ENCODE measurements at regions not wholly inside any gene's neighbourhood (a gene's known extent, or its start where the extent isn't known, plus 50 kb on each side); places are given as distances from the start of the nearest gene placed in this dataset.

GRCh38 chr20:48326434-48326691 lies 501.4 kb downstream of the PREX1 start:
- ChIA-PET CTCF (ENCODE audit: low intra/inter-chr PET ratio, low total read pairs) (no interaction called here), POLR2A (no interaction called here)
- no TSS peak for BruUV-seq (replicated peaks)
- Histone ChIP-seq H3K27me3 (ENCODE audit: control insufficient read depth in 1 of 2, insufficient read depth in 2 of 2, low read length in 2 of 2) (peaks cover 1 to 18% of the 10 kb centered on the region in 2 experiments; a peak in 4 of 5 replicates), H3K4me2 (ENCODE audit: low read depth, low read length) (no peak overlapping the region), H3K27ac (ENCODE audit: extremely low read length, insufficient read depth, low read length) (no peak overlapping the region), H3K79me2 (ENCODE audit: insufficient read depth, low read length) (no peaks in the 10 kb centered on the region), H3K36me3 (replicated peaks in 1 of 2; ENCODE audit: control insufficient read depth in 1 of 2, insufficient read depth in 2 of 2, low read length in 2 of 2) (no peaks in the 10 kb centered on the region), H3K4me1 (ENCODE audit: insufficient read depth, low read length) (no peaks in the 10 kb centered on the region), H2AFZ (ENCODE audit: low read length) (no peak overlapping the region), H3K9me3 (ENCODE audit: low read length) (no peaks in the 10 kb centered on the region), H3K9ac (ENCODE audit: insufficient read depth, low read depth, low read length) (no peak overlapping the region), H3K4me3 (replicated peaks in 1 of 3; ENCODE audit: insufficient read depth in 1 of 3, low read depth in 2 of 3, low read length in 3 of 3) (no peak overlapping the region), H4K20me1 (ENCODE audit: insufficient read depth, low read length) (no peaks in the 10 kb centered on the region)
- DNase-seq (ENCODE audit: low spot score) = no peak
- TF ChIP-seq SPEN (CRISPR knock-in tag; IDR thresholded peaks at IDR 0.05; ENCODE audit: low read depth) (no peak), DRAP1 (CRISPR knock-in tag; IDR thresholded peaks at IDR 0.05) (no peak), HMG20B (CRISPR knock-in tag; conservative IDR thresholded peaks at IDR 0.05) (no peak), ZSCAN31 (CRISPR knock-in tag; IDR thresholded peaks at IDR 0.05; ENCODE audit: low read depth) (no peak), ASH2L (IDR thresholded peaks at IDR 0.05; ENCODE audit: insufficient read length, low read depth, low read length) (no peak), ATAD3A (CRISPR knock-in tag; IDR thresholded peaks at IDR 0.05) (no peak), ZMYM4 (CRISPR knock-in tag; IDR thresholded peaks at IDR 0.05) (no peak), ZNF335 (CRISPR knock-in tag; IDR thresholded peaks at IDR 0.05) (no peak)
- peak; percentile 19; the same call in 1 of the 3 replicates for ATAC-seq
- intact Hi-C loops (cut with micrococcal nuclease; ENCODE audit: unreplicated experiment) = no loop called here
- no peak for FAIRE-seq
- in situ Hi-C loops (cut with HindIII; ENCODE audit: extremely low pct_ligation_motif_present, low pct_unique_long_range_greater_than_20kb) = no loop called here
- no CpG with 5 or more reads among the region's 4 CpGs for WGBS (ENCODE audit: low lambda C conversion rate)

- CTCF ChIA-PET (ENCODE audit: low intra/inter-chr PET ratio, low total read pairs) = no interaction called here
- WGBS (ENCODE audit: low lambda C conversion rate) = 50% methylated on average over 29 of the region's 31 CpGs
- no peak overlapping the region for H3K9ac ChIP-seq (ENCODE audit: insufficient read depth, low read depth, low read length)
- TF ChIP-seq RBM22 (optimal IDR thresholded peaks at IDR 0.05; ENCODE audit: low read length) (no peak), GATA4 (IDR thresholded peaks at IDR 0.05; ENCODE audit: borderline replicate concordance, low read depth) (no peak), CREB3 (CRISPR knock-in tag; IDR thresholded peaks at IDR 0.05) (no peak), ZNF710 (CRISPR knock-in tag; IDR thresholded peaks at IDR 0.05; ENCODE audit: borderline replicate concordance) (no peak), ZNF260 (CRISPR knock-in tag; IDR thresholded peaks at IDR 0.05; ENCODE audit: borderline replicate concordance, low read depth) (no peak), HDAC2 (CRISPR knock-in tag; IDR thresholded peaks at IDR 0.05) (no peak), ZNF704 (CRISPR knock-in tag; IDR thresholded peaks at IDR 0.05; ENCODE audit: borderline replicate concordance) (no peak)
Measured at GRCh38 chr20:48325656-48326433, 502.0 kb downstream of the PREX1 start.

More at GRCh38 chr20:48325656-48326433, 502.0 kb downstream of the PREX1 start:
- in situ Hi-C loops (cut with HindIII; ENCODE audit: extremely low pct_ligation_motif_present, low pct_unique_long_range_greater_than_20kb) = no loop called here
- no peaks in the 10 kb centered on the region for H4K20me1 ChIP-seq (ENCODE audit: insufficient read depth, low read length)
- H3K9me3 ChIP-seq (ENCODE audit: low read length) = no peaks in the 10 kb centered on the region
- DNase-seq (ENCODE audit: low spot score) (no peak), FAIRE-seq (no peak), ATAC-seq (no peak)
- H3K4me2 ChIP-seq (ENCODE audit: low read depth, low read length) = no peak overlapping the region
- no peaks in the 10 kb centered on the region for H3K79me2 ChIP-seq (ENCODE audit: insufficient read depth, low read length)
- no peaks in the 10 kb centered on the region for H3K36me3 ChIP-seq (replicated peaks in 1 of 2; ENCODE audit: control insufficient read depth in 1 of 2, insufficient read depth in 2 of 2, low read length in 2 of 2)
- no peak overlapping the region for H2AFZ ChIP-seq (ENCODE audit: low read length)
- peaks cover 1 to 18% of the 10 kb centered on the region in 2 experiments; a peak in 4 of 5 replicates for H3K27me3 ChIP-seq (ENCODE audit: control insufficient read depth in 1 of 2, insufficient read depth in 2 of 2, low read length in 2 of 2)
- POLR2A ChIA-PET = no interaction called here
- BruUV-seq (replicated peaks) = no TSS peak
- intact Hi-C loops (cut with micrococcal nuclease; ENCODE audit: unreplicated experiment) = no loop called here
- no peak overlapping the region for H3K4me3 ChIP-seq (replicated peaks in 1 of 3; ENCODE audit: insufficient read depth in 1 of 3, low read depth in 2 of 3, low read length in 3 of 3)
- H3K4me1 ChIP-seq (ENCODE audit: insufficient read depth, low read length) = no peaks in the 10 kb centered on the region
- no peak overlapping the region for H3K27ac ChIP-seq (ENCODE audit: extremely low read length, insufficient read depth, low read length)
